ENCODE measurements at regions not wholly inside any gene's neighbourhood (a gene's known extent, or its start where the extent isn't known, plus 50 kb on each side); places are given as distances from the start of the nearest gene placed in this dataset.

- H3K4me3 ChIP-seq: no peak overlapping the region
- no peaks in the 10 kb centered on the region for H3K4me1 ChIP-seq
- in situ Hi-C loops (cut with MboI; ENCODE audit: low pct_ligation_motif_present in 1 of 4, low pct_unique_long_range_greater_than_20kb in 1 of 4, low sequenced_read_pairs in 3 of 4): no loop called here
- H3K36me3 ChIP-seq: no peaks in the 10 kb centered on the region
- 80 to 91% methylated on average over 2 of the region's 2 CpGs for WGBS, 2 donors (ENCODE audit: low coverage in 1 of 2)
- DNase-seq: no peak
- no peaks in the 10 kb centered on the region for H3K27me3 ChIP-seq
- H3K9me3 ChIP-seq: no peaks in the 10 kb centered on the region
- no peak for TF ChIP-seq POLR2A (IDR thresholded peaks at IDR 0.05)
- TF ChIP-seq, protein P1, sequence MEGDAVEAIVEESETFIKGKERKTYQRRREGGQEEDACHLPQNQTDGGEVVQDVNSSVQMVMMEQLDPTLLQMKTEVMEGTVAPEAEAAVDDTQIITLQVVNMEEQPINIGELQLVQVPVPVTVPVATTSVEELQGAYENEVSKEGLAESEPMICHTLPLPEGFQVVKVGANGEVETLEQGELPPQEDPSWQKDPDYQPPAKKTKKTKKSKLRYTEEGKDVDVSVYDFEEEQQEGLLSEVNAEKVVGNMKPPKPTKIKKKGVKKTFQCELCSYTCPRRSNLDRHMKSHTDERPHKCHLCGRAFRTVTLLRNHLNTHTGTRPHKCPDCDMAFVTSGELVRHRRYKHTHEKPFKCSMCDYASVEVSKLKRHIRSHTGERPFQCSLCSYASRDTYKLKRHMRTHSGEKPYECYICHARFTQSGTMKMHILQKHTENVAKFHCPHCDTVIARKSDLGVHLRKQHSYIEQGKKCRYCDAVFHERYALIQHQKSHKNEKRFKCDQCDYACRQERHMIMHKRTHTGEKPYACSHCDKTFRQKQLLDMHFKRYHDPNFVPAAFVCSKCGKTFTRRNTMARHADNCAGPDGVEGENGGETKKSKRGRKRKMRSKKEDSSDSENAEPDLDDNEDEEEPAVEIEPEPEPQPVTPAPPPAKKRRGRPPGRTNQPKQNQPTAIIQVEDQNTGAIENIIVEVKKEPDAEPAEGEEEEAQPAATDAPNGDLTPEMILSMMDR (IDR thresholded peaks at IDR 0.05): no peak
- no peak overlapping the region for H3K27ac ChIP-seq
- intact Hi-C loops (cut with DNase I; ENCODE audit: low total_unique reads): no loop called here
Observed at GRCh38 chr18:68478246-68478645, 236.7 kb downstream of the TMX3 start.

- Histone ChIP-seq H3K27me3 (no peaks in the 10 kb centered on the region), H3K27ac (no peak overlapping the region), H3K4me1 (no peaks in the 10 kb centered on the region), H3K36me3 (no peaks in the 10 kb centered on the region), H3K4me3 (no peak overlapping the region), H3K9me3 (no peaks in the 10 kb centered on the region)
- TF ChIP-seq, protein P1 (IDR thresholded peaks at IDR 0.05): no peak
- TF ChIP-seq POLR2AphosphoS5 (IDR thresholded peaks at IDR 0.05) (no peak), POLR2A (IDR thresholded peaks at IDR 0.05) (no peak), EP300 (IDR thresholded peaks at IDR 0.05; ENCODE audit: low read depth) (no peak)
- DNase-seq: no peak
- in situ Hi-C loops (cut with MboI; ENCODE audit: low pct_ligation_motif_present in 1 of 4, low pct_unique_long_range_greater_than_20kb in 1 of 4, low sequenced_read_pairs in 3 of 4) (no loop called here), intact Hi-C loops (cut with DNase I; ENCODE audit: low total_unique reads) (no loop called here)
- WGBS, 2 donors (ENCODE audit: low coverage in 1 of 2): 80% methylated on average over 3 of the region's 3 CpGs
Observed at GRCh38 chr18:68475883-68476282, 239.0 kb downstream of the TMX3 start.

GRCh38 chr18:68472701-68473295 is 242.1 kb downstream of the TMX3 start:
- in situ Hi-C loops (cut with MboI; ENCODE audit: low pct_ligation_motif_present in 1 of 4, low pct_unique_long_range_greater_than_20kb in 1 of 4, low sequenced_read_pairs in 3 of 4) (no loop called here), intact Hi-C loops (cut with DNase I; ENCODE audit: low total_unique reads) (no loop called here)
- TF ChIP-seq POLR2AphosphoS5 (IDR thresholded peaks at IDR 0.05): no peak
- Histone ChIP-seq H3K27ac (no peak overlapping the region), H3K36me3 (no peaks in the 10 kb centered on the region), H3K4me1 (no peaks in the 10 kb centered on the region), H3K27me3 (no peaks in the 10 kb centered on the region), H3K9me3 (no peaks in the 10 kb centered on the region), H3K4me3 (no peak overlapping the region)
- DNase-seq: no peak

- no peak overlapping the region for H3K4me3 ChIP-seq
- in situ Hi-C loops (cut with MboI; ENCODE audit: low pct_ligation_motif_present in 1 of 4, low pct_unique_long_range_greater_than_20kb in 1 of 4, low sequenced_read_pairs in 3 of 4): no loop called here
- H3K9me3 ChIP-seq: no peaks in the 10 kb centered on the region
Observed at GRCh38 chr18:68469049-68469625, 245.8 kb downstream of the TMX3 start.

More at GRCh38 chr18:68469049-68469625, 245.8 kb downstream of the TMX3 start:
- DNase-seq: no peak
- no peaks in the 10 kb centered on the region for H3K36me3 ChIP-seq
- WGBS, 2 donors (ENCODE audit: low coverage in 1 of 2): 21 to 27% methylated on average over 2 of the region's 2 CpGs
- H3K27ac ChIP-seq: no peak overlapping the region
- H3K27me3 ChIP-seq: no peaks in the 10 kb centered on the region
- no peaks in the 10 kb centered on the region for H3K4me1 ChIP-seq
- intact Hi-C loops (cut with DNase I; ENCODE audit: low total_unique reads): no loop called here
- TF ChIP-seq, protein P1 (IDR thresholded peaks at IDR 0.05): no peak
- TF ChIP-seq POLR2AphosphoS5 (IDR thresholded peaks at IDR 0.05) (no peak), POLR2A (IDR thresholded peaks at IDR 0.05) (no peak), EP300 (IDR thresholded peaks at IDR 0.05; ENCODE audit: low read depth) (no peak)
